H1 (cell line): ENCODE measurements at regions not wholly inside any gene's neighbourhood (a gene's known extent, or its start where the extent isn't known, plus 50 kb on each side); places are given as distances from the start of the nearest gene placed in this dataset.

ENCODE experiments used
- CTCF ChIA-PET: fragments of 300-600 bp; sonication (Branson Sonifier 250); formaldehyde crosslinking; loops from one replicate; lab custom pipeline; 2021; ENCODE audit not compliant: partially characterized antibody; lab: Charles Lee
- POLR2A ChIA-PET: fragments of 300-600 bp; sonication (Branson Sonifier 250); formaldehyde crosslinking; loops from one replicate; lab custom pipeline; 2021; ENCODE audit warnings: inconsistent platforms; ENCODE audit not compliant: partially characterized antibody; lab: Charles Lee
- DNase-seq, 2 experiments: peaks; one replicate each; pipeline versions ENCODE4 v3.0.0 to v3.0.0-alpha.2; 2010 to 2022; ENCODE audit warnings: low spot score in 2 of 2, low read depth in 1 of 2, mixed read lengths in 1 of 2
- FAIRE-seq: peaks from 2 replicates; lab custom pipeline; 2011; peaks lifted over from hg19 to GRCh38; lab: Jason Lieb, UNC
- H2AFZ ChIP-seq: 2 replicates; pipeline ENCODE4 v1.8.1; 2012; ENCODE audit warnings: low read length, inconsistent platforms
- H2AK5ac ChIP-seq: 2 replicates; pipeline ENCODE4 v1.6.1; 2013; ENCODE audit warnings: low read depth, low read length
- H2BK120ac ChIP-seq: replicated peaks from 2 replicates; pipeline ENCODE3; 2013; ENCODE audit warnings: low read depth, low read length, inconsistent platforms
- H2BK12ac ChIP-seq: 2 replicates; pipeline ENCODE4 v1.6.1; 2013; ENCODE audit warnings: low read depth, low read length
- H2BK15ac ChIP-seq: 2 replicates; pipeline ENCODE4 v1.6.1; 2013; ENCODE audit warnings: low read length
- H2BK20ac ChIP-seq: 2 replicates; pipeline ENCODE4 v1.6.1; 2013; ENCODE audit warnings: low read length
- H2BK5ac ChIP-seq: 2 replicates; pipeline ENCODE4 v1.6.1; 2013; ENCODE audit warnings: low read depth, low read length
- H3K14ac ChIP-seq: 2 replicates; pipeline ENCODE4 v1.6.1; 2013; ENCODE audit warnings: inconsistent platforms; ENCODE audit not compliant: insufficient read length
- H3K18ac ChIP-seq: 2 replicates; pipeline ENCODE4 v1.6.1; 2013; ENCODE audit warnings: low read length; ENCODE audit errors: extremely low read depth
- H3K23ac ChIP-seq: 2 replicates; pipeline ENCODE4 v1.6.1; 2013; ENCODE audit warnings: inconsistent platforms; ENCODE audit not compliant: insufficient read length
- H3K23me2 ChIP-seq: 2 replicates; pipeline ENCODE4 v1.6.1; 2013; ENCODE audit warnings: low read depth, low read length
- H3K27ac ChIP-seq: 2 replicates; pipeline ENCODE4 v1.6.1; 2011; ENCODE audit warnings: low read depth, low read length, inconsistent platforms
- H3K27me3 ChIP-seq, 4 experiments: replicated peaks in 1 of 4; 1 replicate in 1 of 4; 2 replicates in 3 of 4; pipeline versions ENCODE4 v1.6.1 to v1.8.1; 2011 to 2013; ENCODE audit warnings: low read length in 3 of 4, mild to moderate bottlenecking in 3 of 4, inconsistent platforms in 2 of 4, mixed read lengths in 2 of 4, moderate library complexity in 1 of 4; ENCODE audit not compliant: control insufficient read depth in 3 of 4, insufficient read depth in 3 of 4; ENCODE audit errors: extremely low read depth in 1 of 4
- H3K36me3 ChIP-seq, 4 experiments: 2 replicates each; pipeline versions ENCODE4 v1.6.1 to v1.8.1; 2011 to 2013; ENCODE audit warnings: mild to moderate bottlenecking in 4 of 4, low read length in 3 of 4, moderate library complexity in 2 of 4, control low read depth in 1 of 4, inconsistent platforms in 1 of 4; ENCODE audit not compliant: insufficient read depth in 4 of 4, control insufficient read depth in 2 of 4
- H3K4ac ChIP-seq: replicated peaks from 2 replicates; pipeline ENCODE3; 2013; ENCODE audit warnings: low read length, low read depth, mixed read lengths, inconsistent platforms; ENCODE audit not compliant: insufficient read length
- H3K4me1 ChIP-seq, 4 experiments: replicated peaks in 1 of 4; 1 replicate in 1 of 4; 2 replicates in 3 of 4; pipeline versions ENCODE4 v1.6.1 to v1.8.1; 2011 to 2013; ENCODE audit warnings: low read length in 3 of 4, inconsistent platforms in 2 of 4, mixed read lengths in 1 of 4; ENCODE audit not compliant: insufficient read depth in 4 of 4, control insufficient read depth in 3 of 4
- H3K4me2 ChIP-seq, 2 experiments: 2 replicates each; pipeline versions ENCODE4 v1.6.1 to v1.8.1; 2011 to 2013; ENCODE audit warnings: low read depth in 2 of 2, low read length in 2 of 2, control low read depth in 1 of 2, inconsistent platforms in 1 of 2, mild to moderate bottlenecking in 1 of 2; ENCODE audit not compliant: insufficient read depth in 1 of 2
- H3K4me3 ChIP-seq, 4 experiments: fragments of 200-600, 300-600 bp in 1 of 4; sonication (generic), shearing (Covaris generic), sonication (Bioruptor Twin) in 1 of 4; 2 replicates each; pipeline versions ENCODE4 v1.5.1 to v1.8.1; 2011 to 2016; ENCODE audit warnings: low read length in 4 of 4, low read depth in 3 of 4, control low read depth in 2 of 4, inconsistent platforms in 2 of 4, mild to moderate bottlenecking in 2 of 4, mixed read lengths in 1 of 4, moderate library complexity in 1 of 4; ENCODE audit not compliant: insufficient read depth in 2 of 4; ENCODE audit errors: extremely low read depth in 1 of 4
- H3K56ac ChIP-seq: replicated peaks from 2 replicates; pipeline ENCODE3; 2013; ENCODE audit warnings: low read depth, mild to moderate bottlenecking, mixed read lengths, low read length, inconsistent platforms; ENCODE audit not compliant: insufficient read length
- H3K79me1 ChIP-seq: 2 replicates; pipeline ENCODE4 v1.6.1; 2013; ENCODE audit warnings: low read depth, low read length, control low read depth
- H3K79me2 ChIP-seq, 2 experiments: 2 replicates each; pipeline versions ENCODE4 v1.6.1 to v1.8.1; 2012 to 2013; ENCODE audit warnings: low read length in 2 of 2, mild to moderate bottlenecking in 2 of 2, inconsistent platforms in 1 of 2; ENCODE audit not compliant: insufficient read depth in 2 of 2, control insufficient read depth in 1 of 2
- H3K9ac ChIP-seq, 4 experiments: replicated peaks in 1 of 4; 1 replicate in 1 of 4; 2 replicates in 3 of 4; pipeline versions ENCODE4 v1.6.1 to v1.8.1; 2011 to 2013; ENCODE audit warnings: low read depth in 3 of 4, low read length in 3 of 4, control low read depth in 2 of 4, mild to moderate bottlenecking in 2 of 4, moderate library complexity in 2 of 4, inconsistent platforms in 1 of 4; ENCODE audit errors: extremely low read depth in 1 of 4
- H3K9me3 ChIP-seq, 2 experiments: 2 replicates each; pipeline versions ENCODE4 v1.6.1 to v1.8.1; 2012 to 2013; ENCODE audit warnings: mild to moderate bottlenecking in 2 of 2, moderate library complexity in 2 of 2, control low read depth in 1 of 2, inconsistent platforms in 1 of 2, low read depth in 1 of 2, low read length in 1 of 2, mixed read lengths in 1 of 2; ENCODE audit not compliant: insufficient read depth in 2 of 2
- H4K20me1 ChIP-seq, 2 experiments: replicated peaks in 1 of 2; 2 replicates each; pipeline versions ENCODE3 to v1.8.1; 2011 to 2013; ENCODE audit warnings: inconsistent platforms in 2 of 2, low read length in 2 of 2, mild to moderate bottlenecking in 1 of 2; ENCODE audit not compliant: insufficient read depth in 2 of 2, control insufficient read depth in 1 of 2
- H4K5ac ChIP-seq: 2 replicates; pipeline ENCODE4 v1.6.1; 2013; ENCODE audit warnings: low read length, low read depth, mixed read lengths, inconsistent platforms; ENCODE audit not compliant: insufficient read length
- H4K8ac ChIP-seq: 2 replicates; pipeline ENCODE4 v1.8.0; 2013; ENCODE audit warnings: mild to moderate bottlenecking, moderate library complexity, low read length, inconsistent platforms; ENCODE audit not compliant: insufficient read depth; ENCODE audit errors: extremely low read depth
- H4K91ac ChIP-seq: replicated peaks from 2 replicates; pipeline ENCODE3; 2013; ENCODE audit warnings: low read length, mixed read lengths, inconsistent platforms; ENCODE audit not compliant: insufficient read length
- SRF ChIP-seq: IDR thresholded peaks from 2 replicates; pipeline ENCODE4 v1.6.1; 2011; ENCODE audit warnings: mild to moderate bottlenecking, low read depth, low read length, moderate library complexity
- TAF1 ChIP-seq: IDR thresholded peaks from 2 replicates; pipeline ENCODE4 v1.6.1; 2011; ENCODE audit warnings: mild to moderate bottlenecking, low read depth, low read length
- ZNF274 ChIP-seq: IDR thresholded peaks from 2 replicates; pipeline ENCODE4 v1.7.0; 2012; ENCODE audit warnings: low read length, borderline replicate concordance; ENCODE audit errors: extremely low read depth
- WGBS, 2 experiments: shearing (Covaris generic) in 1 of 2; methylation state at CpG; one replicate each; pipeline versions ENCODE4 v1.1.6 to v1.1.7; 2013 to 2015; ENCODE audit warnings: low lambda C conversion rate in 2 of 2, mixed read lengths in 2 of 2, inconsistent platforms in 1 of 2, low coverage in 1 of 2, missing lambda C conversion rate in 1 of 2; ENCODE audit not compliant: insufficient replicate concordance in 2 of 2, insufficient coverage in 1 of 2, insufficient read length in 1 of 2; ENCODE audit errors: extremely low coverage in 1 of 2, missing lambda C conversion rate in 1 of 2; 5-methylcytosine and 5-hydroxymethylcytosine counted together

DNA sequence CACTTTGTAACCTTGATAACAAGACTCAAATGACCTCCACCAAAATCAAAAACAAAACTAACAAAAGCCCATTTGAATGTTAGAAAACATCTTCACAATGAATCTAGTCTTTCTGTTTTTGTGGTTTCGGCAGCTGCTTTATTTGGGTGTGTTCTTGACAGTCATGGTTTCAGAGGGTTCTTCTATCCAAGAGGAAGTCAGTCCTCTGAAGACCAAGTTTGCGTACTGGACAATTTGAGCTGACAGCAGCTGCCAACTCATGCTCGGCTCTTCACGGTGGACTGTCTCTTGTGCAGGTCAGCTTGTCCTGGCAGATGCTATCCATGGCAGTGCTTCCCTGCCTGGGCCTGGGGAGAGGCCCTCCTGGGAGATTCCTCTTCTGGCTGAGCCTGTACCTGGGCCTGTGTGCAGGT, 91.0 kb downstream of the TMEM17 start:
- Histone ChIP-seq H3K4me3 (no peak overlapping the region), H2BK20ac (no peak overlapping the region), H3K18ac (no peak overlapping the region), H3K9me3 (no peaks in the 10 kb centered on the region), H4K8ac (no peak overlapping the region; the same call in 1 of the 2 replicates), H3K4me2 (no peak overlapping the region), H2BK15ac (no peak overlapping the region), H2AFZ (no peak overlapping the region), H3K79me2 (no peaks in the 10 kb centered on the region), H3K56ac (no peak overlapping the region), H3K79me1 (no peaks in the 10 kb centered on the region), H3K36me3 (no peaks in the 10 kb centered on the region), H2BK5ac (no peak overlapping the region; the same call in 1 of the 2 replicates), H4K91ac (no peak overlapping the region), H3K27me3 (no peaks in the 10 kb centered on the region), H3K4me1 (peaks cover 7 to 10% (median 8%) of the 10 kb centered on the region in 4 experiments; a peak in 6 of 7 replicates), H3K27ac (no peak overlapping the region), H3K4ac (no peak overlapping the region), H2AK5ac (no peak overlapping the region), H3K23ac (no peak overlapping the region), H2BK12ac (peak overlapping the region; percentile 84; the same call in 1 of the 2 replicates), H4K5ac (no peak overlapping the region)
- POLR2A ChIA-PET, result no interaction called here
- no peak for FAIRE-seq
- WGBS, 2 experiments, result 93% methylated on average over 4 of the region's 4 CpGs; no CpG with 5 or more reads in 1 of the 2 experiments
- no peak for DNase-seq
- no peak for TF ChIP-seq ZNF274
- no peak for TF ChIP-seq TAF1
- TF ChIP-seq SRF, result no peak
- TF ChIP-seq, all 59 proteins: peak for 0
- H3K23me2 ChIP-seq, result no peaks in the 10 kb centered on the region
- H4K20me1 ChIP-seq, result no peaks in the 10 kb centered on the region
- no peak overlapping the region for H2BK120ac ChIP-seq
- H3K9ac ChIP-seq, result no peak overlapping the region
- CTCF ChIA-PET, result interaction anchor here (0.7 to 1.7 kb wide), 3 partner anchors 12 to 498 kb away, joined by 3 to 4 read pairs (median 3); no protein-coding TSS in a partner anchor
- H3K14ac ChIP-seq, result no peak overlapping the region
